Activated CD8-positive, alpha-beta memory T cell treated with anti-CD3 and anti-CD28 coated beads for 36 hours (primary cell): ENCODE measurements at regions not wholly inside any gene's neighbourhood (a gene's known extent, or its start where the extent isn't known, plus 50 kb on each side); places are given as distances from the start of the nearest gene placed in this dataset.

Source experiments
- CTCF ChIA-PET: fragments of 350-600 bp; sonication (Branson Sonifier 250); formaldehyde crosslinking; loops from one replicate; lab custom pipeline; 2021; ENCODE audit warnings: antibody characterized with exemption; lab: Charles Lee
- POLR2A ChIA-PET: fragments of 350-600 bp; sonication (Branson Sonifier 250); formaldehyde crosslinking; loops from one replicate; lab custom pipeline; 2021; ENCODE audit warnings: antibody characterized with exemption; lab: Charles Lee

- ChIA-PET POLR2A (no interaction called here), CTCF (no interaction called here)
Measured at GRCh38 chr9:90325913-90326653, 316.5 kb downstream of the DIRAS2 start.

DNA sequence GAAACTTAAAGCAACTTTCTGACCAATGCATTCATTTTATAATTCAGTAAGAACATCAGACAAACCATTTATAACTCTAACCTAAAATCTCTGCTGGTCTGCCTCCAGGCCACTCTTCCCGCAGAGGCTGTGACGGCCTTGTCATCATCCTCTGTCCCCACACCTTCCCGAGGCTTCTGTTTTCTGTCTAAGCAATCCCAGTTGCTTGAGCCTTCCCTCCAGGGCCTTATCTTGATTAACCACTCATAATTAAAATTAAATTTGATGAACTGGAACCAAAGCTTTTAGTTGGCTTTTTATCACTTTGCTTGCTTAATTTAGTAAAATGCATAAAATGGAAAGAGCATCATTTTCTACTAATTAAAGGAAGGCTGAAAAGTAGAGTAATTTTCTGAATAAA lies 312.4 kb downstream of the DIRAS2 start:
- ChIA-PET CTCF (no interaction called here), POLR2A (no interaction called here)

GRCh38 chr9:90331826-90332575 lies 310.6 kb downstream of the DIRAS2 start:
- POLR2A ChIA-PET: interaction anchor here (0.6 kb wide), 1 partner anchor 548 kb away, joined by 8 read pairs; no protein-coding TSS in a partner anchor
- CTCF ChIA-PET: no interaction called here

GRCh38 chr9:90333226-90333625 lies 309.4 kb downstream of the DIRAS2 start:
- ChIA-PET POLR2A (no interaction called here), CTCF (no interaction called here)

DNA sequence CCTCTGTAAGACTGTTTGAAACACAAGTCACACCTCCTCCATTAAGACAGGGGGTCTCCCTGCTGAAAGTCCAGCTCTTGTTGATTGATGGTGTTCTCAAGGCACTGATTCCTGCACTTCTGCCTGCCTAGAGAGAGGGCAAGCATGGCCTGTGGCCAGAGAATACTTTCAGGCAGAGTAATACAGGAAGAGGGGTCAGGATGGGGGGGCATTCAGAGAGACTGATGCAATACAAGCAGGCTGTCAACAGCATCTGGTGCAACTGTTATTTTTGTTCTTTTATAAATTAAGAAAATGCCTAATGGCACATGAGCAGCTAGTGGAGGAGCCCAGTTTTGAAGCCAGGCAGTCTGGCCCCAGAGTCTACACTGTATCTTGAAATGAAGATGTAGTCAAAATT lies 302.2 kb downstream of the DIRAS2 start:
- ChIA-PET POLR2A (no interaction called here), CTCF (no interaction called here)

GRCh38 chr9:90342607-90343006 lies 300.0 kb downstream of the DIRAS2 start:
- POLR2A ChIA-PET: no interaction called here
- CTCF ChIA-PET: no interaction called here

DNA sequence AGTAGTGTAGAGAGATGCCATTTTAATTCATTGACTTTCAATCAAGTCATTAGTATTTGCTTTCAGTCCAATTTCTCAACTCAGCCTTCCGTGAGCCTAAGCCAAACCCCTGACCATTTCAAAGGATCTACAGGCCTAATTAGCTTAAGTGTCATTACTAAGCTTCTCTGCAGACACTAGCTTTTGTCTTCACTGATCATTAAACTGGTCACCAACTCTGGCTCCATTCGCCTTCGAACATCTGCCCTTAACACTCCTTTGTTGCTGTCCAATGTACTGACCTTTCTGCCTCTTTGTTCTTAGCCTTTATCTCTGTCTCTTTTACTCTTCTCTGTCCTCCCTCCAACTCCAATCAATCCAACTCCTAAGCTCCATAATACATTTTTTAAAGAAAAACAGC lies 299.3 kb downstream of the DIRAS2 start:
- POLR2A ChIA-PET: no interaction called here

GRCh38 chr9:90343991-90344390 lies 298.6 kb downstream of the DIRAS2 start:
- POLR2A ChIA-PET: no interaction called here
- CTCF ChIA-PET: no interaction called here

More for the DNA sequence above, 299.3 kb downstream of the DIRAS2 start:
- CTCF ChIA-PET: no interaction called here

GRCh38 chr9:90365666-90366065 lies 277.0 kb downstream of the DIRAS2 start:
- ChIA-PET POLR2A (no interaction called here), CTCF (no interaction called here)

- ChIA-PET CTCF (no interaction called here), POLR2A (no interaction called here)
Measured at GRCh38 chr9:90368241-90368640, 274.4 kb downstream of the DIRAS2 start.

DNA sequence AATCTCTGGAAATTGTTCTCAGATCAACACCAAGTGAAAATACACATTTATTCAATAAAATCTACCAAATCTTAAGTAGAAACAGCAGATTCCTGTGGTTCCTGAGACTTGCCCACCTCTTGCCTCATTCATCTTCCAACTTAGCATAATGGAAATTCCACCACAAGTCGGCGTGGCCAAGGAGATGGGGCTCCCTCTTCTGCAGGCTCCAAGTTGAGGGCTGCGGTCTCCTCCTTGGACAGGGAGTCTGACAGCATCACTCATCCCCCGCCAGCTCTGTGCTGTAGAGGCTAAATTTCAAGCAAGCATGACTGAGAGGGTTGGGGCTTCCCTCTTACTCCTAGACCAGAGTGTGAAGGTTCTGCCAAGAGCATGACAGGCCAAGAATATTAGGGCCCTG lies 273.7 kb downstream of the DIRAS2 start:
- POLR2A ChIA-PET: no interaction called here
- CTCF ChIA-PET: no interaction called here

GRCh38 chr9:90379771-90380170 lies 262.9 kb downstream of the DIRAS2 start:
- POLR2A ChIA-PET: no interaction called here
- CTCF ChIA-PET: no interaction called here

GRCh38 chr9:90385146-90385545 lies 257.5 kb downstream of the DIRAS2 start:
- POLR2A ChIA-PET: no interaction called here
- CTCF ChIA-PET: no interaction called here

GRCh38 chr9:90393365-90394152 lies 249.1 kb downstream of the DIRAS2 start:
- ChIA-PET POLR2A (no interaction called here), CTCF (no interaction called here)

DNA sequence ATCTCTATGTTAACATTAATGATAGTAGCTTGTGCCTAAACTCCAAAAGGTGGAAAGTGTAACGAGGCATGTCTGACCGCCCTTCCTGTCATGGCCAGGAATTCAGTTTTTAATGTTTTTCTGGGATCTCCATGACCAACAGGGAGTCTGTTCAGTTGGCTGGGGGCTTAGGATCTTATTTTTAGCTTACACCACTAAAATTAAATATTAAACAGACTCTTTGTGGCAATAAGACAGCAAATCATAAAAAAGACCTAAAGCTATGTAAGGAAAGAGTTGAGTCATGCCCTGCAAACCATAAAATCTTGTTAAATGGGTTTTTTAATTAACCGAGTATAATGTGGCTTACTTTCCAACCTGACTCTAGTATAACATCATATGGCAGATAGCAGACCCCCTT lies 247.8 kb downstream of the DIRAS2 start:
- POLR2A ChIA-PET: no interaction called here

DNA sequence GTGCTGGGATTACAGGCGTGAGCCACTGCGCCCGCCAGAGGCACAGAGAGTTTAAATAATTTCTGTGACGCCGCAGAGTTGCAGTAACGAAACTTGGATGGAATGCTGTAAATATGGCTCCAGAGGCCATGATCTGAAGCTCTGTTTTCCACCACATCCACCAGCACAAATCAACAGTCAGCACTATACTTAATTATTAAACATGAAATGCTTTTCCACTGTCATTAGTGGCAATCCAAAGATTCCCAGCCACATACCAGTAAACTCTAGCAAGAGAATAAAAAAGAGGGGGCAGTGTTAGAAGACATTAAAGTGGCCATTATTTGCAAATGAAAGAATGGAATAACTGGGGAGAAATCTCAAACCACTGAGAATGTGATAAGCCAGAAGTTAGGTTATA lies 242.5 kb downstream of the DIRAS2 start:
- ChIA-PET POLR2A (no interaction called here), CTCF (no interaction called here)

More for the DNA sequence above, 247.8 kb downstream of the DIRAS2 start:
- CTCF ChIA-PET: no interaction called here

DNA sequence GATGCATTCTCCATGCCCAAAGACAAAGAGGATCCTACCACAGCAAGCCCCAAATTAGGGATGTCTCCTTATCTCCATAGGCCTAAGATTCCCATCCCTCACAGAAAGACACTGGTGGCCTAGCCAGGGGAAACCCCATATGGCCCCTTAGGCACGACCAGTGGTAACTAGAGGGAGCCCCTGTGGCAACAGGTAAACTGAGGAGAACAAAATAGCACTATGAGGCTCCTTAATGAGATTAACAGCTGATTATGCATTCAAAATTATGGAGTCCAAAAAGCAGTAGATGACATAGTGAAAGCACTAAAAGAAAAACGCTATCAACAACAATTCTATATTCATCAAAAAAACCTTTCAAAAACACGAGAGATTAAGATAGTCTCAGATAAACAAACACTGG lies 234.0 kb downstream of the DIRAS2 start:
- ChIA-PET POLR2A (no interaction called here), CTCF (no interaction called here)

DNA sequence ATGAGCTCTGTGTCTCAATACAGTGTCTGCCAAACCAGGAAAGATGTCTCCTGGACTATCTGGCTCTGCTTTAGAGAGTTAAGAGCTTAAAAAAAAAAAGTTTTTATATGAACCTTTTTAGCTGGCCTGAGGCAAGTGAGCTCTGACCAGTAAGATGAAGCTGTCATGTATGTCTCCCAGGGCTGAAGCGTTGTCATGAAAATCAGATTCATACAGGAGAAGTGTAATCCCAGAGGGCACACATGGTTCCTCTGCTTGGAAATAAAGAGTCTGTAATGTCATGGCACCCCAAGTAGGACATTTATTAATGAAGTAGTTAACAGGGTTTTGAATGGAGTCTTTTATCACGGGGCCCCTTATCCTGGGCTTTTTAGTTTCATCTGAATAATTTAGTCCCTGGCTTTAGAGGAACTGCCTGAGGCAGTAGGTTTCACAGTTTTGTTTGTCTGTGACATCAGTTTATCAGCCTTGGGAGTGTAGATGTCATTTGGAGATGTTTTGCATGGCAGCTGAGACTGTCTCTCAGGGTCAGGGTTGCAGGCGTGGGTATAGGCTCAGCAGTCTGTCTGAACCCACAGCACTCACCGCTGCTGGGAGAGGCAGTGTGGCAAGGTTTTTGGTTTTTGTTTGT lies 223.3 kb downstream of the DIRAS2 start:
- CTCF ChIA-PET: interaction anchor here (1.4 kb wide), 1 partner anchor 14 kb away, joined by 3 read pairs; no protein-coding TSS in a partner anchor

DNA sequence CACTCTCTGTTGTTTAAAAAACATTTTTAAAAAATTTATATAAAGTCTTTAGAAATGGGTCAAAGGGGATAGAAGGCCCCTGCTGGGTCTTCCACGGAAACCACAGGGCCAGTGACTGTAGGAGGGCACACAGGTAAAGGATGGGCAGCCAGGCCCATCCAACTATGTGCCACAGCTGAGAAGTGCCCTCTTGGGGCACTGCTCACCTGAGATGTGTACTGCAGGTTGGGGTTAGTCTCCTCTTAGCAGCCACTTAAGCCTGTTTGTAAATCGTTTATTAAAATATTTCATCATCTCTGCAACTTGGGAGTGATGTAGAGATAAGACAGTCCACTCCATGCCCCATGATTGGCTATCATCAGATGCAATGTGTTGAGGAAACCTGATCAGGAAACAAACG lies 222.4 kb downstream of the DIRAS2 start:
- ChIA-PET POLR2A (no interaction called here), CTCF (no interaction called here)

More for the DNA sequence above, 223.3 kb downstream of the DIRAS2 start:
- POLR2A ChIA-PET: no interaction called here
